HG02763 (cell line): ENCODE measurements at regions not wholly inside any gene's neighbourhood (a gene's known extent, or its start where the extent isn't known, plus 50 kb on each side); places are given as distances from the start of the nearest gene placed in this dataset.

ENCODE experiments used
- ATAC-seq: cut with Tn5 transposase; IDR thresholded peaks from one replicate; pipeline ENCODE4 v1.9.1; 2021; ENCODE audit warnings: mild to moderate bottlenecking, moderate library complexity; ENCODE audit not compliant: unreplicated experiment

GRCh38 chr2:204353823-204354222, 191.5 kb upstream of the PARD3B start:
- ATAC-seq, result no peak

DNA sequence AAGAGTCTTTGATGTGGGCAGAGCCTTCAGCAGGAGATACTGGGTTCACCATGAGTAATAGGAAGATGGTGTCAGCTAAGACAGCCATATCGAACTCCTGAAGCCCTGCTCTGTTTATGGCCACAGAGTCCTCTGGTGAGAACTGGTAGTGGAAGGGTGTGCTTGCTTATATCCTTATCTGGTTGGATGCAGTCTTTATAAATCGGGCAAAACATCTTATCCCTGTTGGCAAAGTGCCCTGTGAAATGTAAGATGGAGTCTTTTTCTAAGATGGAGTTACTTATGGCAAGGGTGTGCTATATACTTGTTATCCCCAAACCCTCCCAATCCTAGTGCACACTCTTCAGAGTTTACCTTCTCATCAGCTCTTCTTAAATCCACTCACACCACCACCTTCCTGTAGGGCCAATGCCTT, 190.8 kb upstream of the PARD3B start:
- no peak for ATAC-seq

DNA sequence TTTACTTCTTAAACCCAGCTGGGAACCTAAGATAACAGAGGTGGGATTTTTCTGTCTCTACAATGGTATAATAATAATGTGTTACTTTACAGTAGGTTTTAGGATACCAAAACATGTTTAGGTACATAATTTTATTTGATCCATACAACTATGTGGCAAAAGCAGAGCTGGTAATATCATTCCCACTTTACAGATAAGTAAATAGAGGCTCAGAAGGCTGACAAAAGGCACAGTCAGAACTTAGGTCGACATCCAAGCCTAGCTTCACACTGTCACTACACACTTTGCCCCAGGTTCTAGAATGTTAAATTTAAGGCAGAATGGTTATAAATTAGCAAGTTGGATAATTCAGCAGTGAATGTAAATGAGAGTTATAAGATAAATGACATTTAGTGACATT, 189.6 kb upstream of the PARD3B start:
- no peak for ATAC-seq

DNA sequence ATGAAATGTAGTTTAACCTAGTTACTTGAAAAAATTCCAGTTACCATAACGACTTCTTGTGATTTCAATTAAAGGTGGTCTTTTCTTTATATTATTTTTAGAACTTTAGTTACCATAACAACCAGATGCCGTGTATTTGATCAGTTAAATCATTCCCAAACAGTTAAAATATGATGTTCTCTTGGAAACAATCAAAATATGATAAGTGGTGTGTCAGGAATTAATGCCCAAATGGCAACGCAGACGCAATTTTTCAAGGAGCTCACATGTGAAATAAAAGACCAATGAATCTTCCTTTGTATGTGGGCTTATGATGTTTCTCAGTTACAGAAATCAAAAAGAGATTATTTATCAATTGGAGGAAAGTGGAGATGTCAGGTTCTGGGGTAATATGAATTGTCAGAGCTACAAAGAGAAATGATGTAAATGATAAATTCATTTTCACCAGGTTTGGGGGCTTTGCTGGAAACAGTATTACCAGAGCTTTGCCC, 189.1 kb upstream of the PARD3B start:
- no peak for ATAC-seq

DNA sequence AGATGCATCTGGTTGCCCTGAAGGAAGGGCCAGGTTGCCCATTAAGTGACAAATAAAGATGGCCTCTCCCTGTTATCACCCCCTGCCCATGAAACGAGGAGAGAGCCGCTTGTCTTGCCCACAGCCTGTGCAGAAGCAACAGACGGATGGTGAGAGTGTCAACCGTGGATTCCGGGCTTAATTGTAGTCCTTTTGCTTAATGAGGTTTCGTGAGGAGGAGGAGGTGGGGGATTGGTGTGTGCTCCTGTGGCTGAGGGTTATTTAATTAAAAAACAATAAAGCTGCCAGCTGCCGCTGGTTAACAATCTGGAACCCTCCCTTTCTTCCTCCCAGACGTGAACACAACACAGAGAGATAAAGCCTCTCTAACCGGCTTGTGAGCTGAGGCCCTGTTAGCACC, 188.0 kb upstream of the PARD3B start:
- no peak for ATAC-seq

GRCh38 chr2:204359076-204359475, 186.2 kb upstream of the PARD3B start:
- no peak for ATAC-seq

GRCh38 chr2:204360218-204361007, 184.9 kb upstream of the PARD3B start:
- no peak for ATAC-seq

- ATAC-seq, result no peak
These were observed 183.5 kb upstream of the PARD3B start for GRCh38 chr2:204361738-204362137.

- ATAC-seq, result no peak
These were observed 182.7 kb upstream of the PARD3B start for GRCh38 chr2:204362581-204362980.

GRCh38 chr2:204363513-204363912, 181.8 kb upstream of the PARD3B start:
- no peak for ATAC-seq

DNA sequence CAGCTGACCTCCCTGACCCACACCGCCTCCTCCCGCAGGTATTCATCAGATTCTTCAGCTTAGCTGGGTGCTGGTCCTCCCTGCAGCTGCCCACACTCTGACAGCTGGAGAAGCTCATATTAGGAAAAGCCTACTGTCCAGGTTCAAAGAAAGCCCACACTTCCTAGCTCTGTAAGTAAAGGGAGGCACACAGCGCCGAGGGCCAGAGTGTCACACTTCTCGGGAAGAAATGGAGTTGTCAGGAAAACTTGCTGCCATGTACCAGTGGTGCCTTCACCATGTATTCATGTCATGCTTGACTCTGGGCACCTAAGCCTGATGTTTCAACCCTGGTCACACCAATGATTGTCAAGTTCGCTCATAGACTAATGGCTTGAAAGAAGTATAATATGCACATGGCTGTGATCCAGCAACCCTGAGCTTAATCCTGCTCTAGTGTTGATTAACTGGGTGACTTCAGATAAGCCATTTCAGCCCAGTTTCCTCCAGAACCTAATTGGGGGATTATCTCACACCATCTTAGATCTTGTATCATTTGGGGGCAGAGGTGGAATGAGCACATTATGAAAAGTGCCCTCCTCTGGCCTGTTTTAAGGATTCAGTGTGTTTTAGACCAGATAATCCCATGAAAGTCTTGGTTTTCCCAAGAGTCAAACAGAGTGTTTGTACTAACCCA, 180.3 kb upstream of the PARD3B start:
- ATAC-seq, result no peak

GRCh38 chr2:204365811-204366210, 179.5 kb upstream of the PARD3B start:
- ATAC-seq, result no peak

DNA sequence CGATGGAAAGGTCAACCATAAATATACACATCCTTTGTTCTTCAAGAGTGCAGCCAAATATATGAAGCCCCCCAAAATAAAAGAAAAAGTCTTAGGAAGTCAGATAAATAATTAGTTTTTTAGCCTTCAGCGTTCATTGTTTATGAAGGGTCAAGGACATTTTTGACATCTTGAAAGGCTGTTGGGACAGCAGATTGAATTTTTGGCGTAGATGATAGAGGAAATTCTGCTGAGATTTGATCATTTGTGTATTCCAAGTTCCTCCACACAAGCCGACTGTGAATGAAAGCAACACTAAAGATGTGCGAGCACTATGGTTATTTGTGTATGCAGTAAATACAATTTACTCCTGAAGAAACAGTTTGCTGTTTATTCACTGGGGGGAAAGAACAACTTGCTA, 177.8 kb upstream of the PARD3B start:
- ATAC-seq, result no peak

DNA sequence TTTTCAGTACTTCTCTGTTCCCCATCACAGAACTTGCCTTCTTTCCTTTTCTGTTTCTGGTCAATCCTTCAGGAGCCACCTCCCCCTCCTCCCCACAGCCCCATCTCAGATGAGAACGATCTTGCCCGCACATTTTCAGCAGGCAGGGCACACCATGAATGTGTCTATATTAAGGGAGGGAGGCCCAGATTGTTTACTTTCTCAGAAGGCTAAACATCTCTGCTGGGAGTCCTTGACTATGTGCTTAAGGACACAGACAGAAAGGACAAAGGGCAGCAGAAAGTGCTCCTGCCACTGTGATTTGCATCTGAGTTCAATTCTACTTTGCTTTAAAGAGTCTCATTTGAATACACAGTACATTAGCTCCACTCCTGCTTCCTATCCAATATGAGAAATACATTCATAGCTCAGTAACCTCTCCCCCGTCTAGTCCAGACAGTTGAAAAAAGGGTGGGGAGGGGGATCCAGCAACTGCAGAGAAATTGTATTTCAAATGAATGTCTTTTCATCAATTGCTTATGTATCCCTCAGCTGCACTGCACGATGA, 175.0 kb upstream of the PARD3B start:
- no peak for ATAC-seq

GRCh38 chr2:204373942-204374341, 171.3 kb upstream of the PARD3B start:
- no peak for ATAC-seq

- no peak for ATAC-seq
These were observed 165.0 kb upstream of the PARD3B start for GRCh38 chr2:204380141-204380881.

DNA sequence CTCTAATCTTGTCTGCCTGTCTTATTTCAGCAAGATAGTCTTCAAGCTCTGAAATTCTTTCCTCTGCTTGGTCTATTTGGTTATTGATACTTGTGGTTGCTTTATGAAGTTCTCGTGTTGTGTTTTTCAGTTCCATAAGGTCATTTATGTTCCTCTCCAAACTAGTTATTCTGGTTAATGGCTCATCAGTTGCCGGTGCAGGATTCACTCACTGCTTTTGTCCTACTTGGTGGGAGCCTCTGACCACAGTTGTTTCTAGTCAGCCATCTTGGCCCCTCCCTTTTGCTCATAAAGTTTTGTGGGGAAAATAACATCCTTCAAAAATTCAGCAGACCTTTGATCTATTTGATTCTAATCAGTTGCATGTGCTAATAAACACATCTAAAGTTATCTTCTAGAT, 158.6 kb upstream of the PARD3B start:
- ATAC-seq, result no peak

DNA sequence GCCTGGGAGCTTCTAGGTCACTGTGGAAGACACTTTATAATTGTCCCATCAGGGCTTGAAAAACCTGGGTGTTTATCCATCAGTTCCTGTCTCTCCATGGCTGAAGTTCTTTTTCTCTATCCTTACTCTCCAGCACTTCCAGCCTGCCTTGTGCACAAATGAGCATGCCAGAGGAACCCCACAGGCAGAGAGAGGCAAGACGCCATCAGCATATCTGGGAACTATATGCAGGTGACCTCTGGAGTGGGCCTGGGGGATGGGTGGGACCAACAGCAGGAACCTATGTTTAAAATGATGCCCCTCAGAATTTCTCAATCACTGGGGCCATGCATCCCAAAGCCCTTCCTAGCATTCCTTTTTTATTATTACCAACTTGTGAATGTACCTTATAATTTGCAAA, 156.2 kb upstream of the PARD3B start:
- ATAC-seq, result no peak

GRCh38 chr2:204389856-204390255, 155.4 kb upstream of the PARD3B start:
- no peak for ATAC-seq

- no peak for ATAC-seq
These were observed 149.7 kb upstream of the PARD3B start for GRCh38 chr2:204395539-204395938.

GRCh38 chr2:204401114-204401513, 144.2 kb upstream of the PARD3B start:
- ATAC-seq, result no peak
